Stimulated activated CD4-positive, alpha-beta T cell treated with anti-CD3 and anti-CD28 coated beads, Interleukin-12 subunit alpha, Interleukin-12 subunit beta, amount 100 ng/mL, for 4 hours (primary cell): ENCODE measurements at regions not wholly inside any gene's neighbourhood (a gene's known extent, or its start where the extent isn't known, plus 50 kb on each side); places are given as distances from the start of the nearest gene placed in this dataset.

ENCODE experiments used
- DNase-seq: peaks from one replicate; pipeline ENCODE4 v3.0.0-alpha.2; 2020

- DNase-seq: no peak
Measured at GRCh38 chr20:40265825-40266533, 423.1 kb downstream of the MAFB start.

- DNase-seq: no peak
Measured at GRCh38 chr20:40262219-40262618, 426.8 kb downstream of the MAFB start.

GRCh38 chr20:40258931-40259330 lies 430.1 kb downstream of the MAFB start:
- no peak for DNase-seq

- DNase-seq: no peak
Measured at GRCh38 chr20:40257763-40258162, 431.3 kb downstream of the MAFB start.

GRCh38 chr20:40255365-40255764 lies 433.7 kb downstream of the MAFB start:
- no peak for DNase-seq

- DNase-seq: no peak
Measured at GRCh38 chr20:40254023-40254772, 434.8 kb downstream of the MAFB start.

- DNase-seq: no peak
Measured at GRCh38 chr20:40251284-40251932, 437.6 kb downstream of the MAFB start.

- DNase-seq: no peak
Measured at GRCh38 chr20:40249805-40250204, 439.2 kb downstream of the MAFB start.

GRCh38 chr20:40245829-40246228 lies 443.2 kb downstream of the MAFB start:
- DNase-seq: no peak

GRCh38 chr20:40244286-40244685 lies 444.8 kb downstream of the MAFB start:
- no peak for DNase-seq

GRCh38 chr20:40241596-40242343 lies 447.3 kb downstream of the MAFB start:
- DNase-seq: no peak

- DNase-seq: no peak
Measured at GRCh38 chr20:40238511-40238910, 450.5 kb downstream of the MAFB start.

GRCh38 chr20:40234593-40234992 lies 454.4 kb downstream of the MAFB start:
- no peak for DNase-seq

- DNase-seq: no peak
Measured at GRCh38 chr20:40233406-40233805, 455.6 kb downstream of the MAFB start.

- DNase-seq: no peak
Measured at GRCh38 chr20:40232756-40233155, 456.3 kb downstream of the MAFB start.

GRCh38 chr20:40232273-40232672 lies 456.8 kb downstream of the MAFB start:
- DNase-seq: no peak

- no peak for DNase-seq
Measured at GRCh38 chr20:40230486-40230885, 458.6 kb downstream of the MAFB start.

- DNase-seq: no peak
Measured at GRCh38 chr20:40225596-40225995, 463.4 kb downstream of the MAFB start.

- no peak for DNase-seq
Measured at GRCh38 chr20:40223810-40224209, 465.2 kb downstream of the MAFB start.

GRCh38 chr20:40218971-40219370 lies 470.1 kb downstream of the MAFB start:
- no peak for DNase-seq

GRCh38 chr20:40218316-40218969 lies 470.6 kb downstream of the MAFB start:
- DNase-seq: no peak

- DNase-seq: no peak
Measured at GRCh38 chr20:40207655-40208054, 481.4 kb downstream of the MAFB start.

GRCh38 chr20:40205971-40206370 lies 483.1 kb downstream of the MAFB start:
- DNase-seq: no peak
